ENCODE measurements at regions not wholly inside any gene's neighbourhood (a gene's known extent, or its start where the extent isn't known, plus 50 kb on each side); places are given as distances from the start of the nearest gene placed in this dataset.

DNA sequence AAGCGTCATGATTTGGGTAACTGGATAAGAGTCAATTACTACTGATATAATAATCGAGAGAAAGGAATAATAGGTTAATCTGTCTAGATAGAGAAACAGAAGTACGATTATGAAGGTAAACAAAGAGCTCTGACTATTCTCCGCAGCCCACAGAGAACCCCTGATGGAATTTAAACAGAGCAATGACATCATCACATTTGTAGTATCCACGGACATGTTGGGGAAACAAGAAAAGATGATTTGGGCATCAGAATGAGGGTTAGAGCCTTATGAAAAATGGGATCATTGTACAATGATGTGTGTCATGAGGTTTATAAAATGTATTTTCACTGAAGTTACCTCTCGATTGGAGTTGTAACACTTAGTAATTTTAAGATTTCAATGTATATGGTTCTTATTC is 129.9 kb downstream of the DTHD1 start:
- Histone ChIP-seq H4K20me1 (replicated peaks; ENCODE audit: control insufficient read depth, insufficient read depth, low read length) (no peaks in the 10 kb centered on the region), H2AFZ (ENCODE audit: low read depth, low read length) (no peak overlapping the region), H3K9me3 (replicated peaks; ENCODE audit: control insufficient read depth, insufficient read depth, low read depth, low read length) (no peaks in the 10 kb centered on the region), H3K4me3 (no peak overlapping the region), H3K27ac (ENCODE audit: extremely low read depth, low read depth, low read length) (no peak overlapping the region), H3K27me3 (ENCODE audit: control insufficient read depth in 2 of 2, insufficient read depth in 2 of 2, low read length in 2 of 2) (no peaks in the 10 kb centered on the region), H3K9ac (ENCODE audit: insufficient read depth in 1 of 2, low read depth in 2 of 2, low read length in 2 of 2) (no peak overlapping the region), H3K36me3 (ENCODE audit: control insufficient read depth, insufficient read depth, low read length) (no peaks in the 10 kb centered on the region), H3K4me2 (ENCODE audit: insufficient read depth, low read length) (no peak overlapping the region), H3K79me2 (ENCODE audit: control insufficient read depth, insufficient read depth, low read length) (no peaks in the 10 kb centered on the region), H3K9me1 (ENCODE audit: control insufficient read depth, insufficient read depth, low read length) (no peaks in the 10 kb centered on the region), H3K4me1 (replicated peaks in 1 of 2; ENCODE audit: control insufficient read depth in 2 of 2, insufficient read depth in 2 of 2, low read length in 2 of 2) (no peaks in the 10 kb centered on the region)
- FAIRE-seq (no peak), DNase-seq (ENCODE audit: extremely low read depth in 1 of 4, low spot score in 3 of 4) (no peak), ATAC-seq (no peak)
- BruUV-seq (replicated peaks) = no TSS peak
- ChIA-PET CTCF (ENCODE audit: low intra/inter-chr PET ratio) (no interaction called here), POLR2A (no interaction called here)
- intact Hi-C loops (cut with micrococcal nuclease) (loop anchor here (5.0 kb wide), 1 partner anchor 971 kb away; no protein-coding TSS in a partner anchor), in situ Hi-C loops (cut with MboI) (no loop called here)
- TF ChIP-seq TEAD4 (IDR thresholded peaks at IDR 0.05; ENCODE audit: low read length) (no peak), TEAD4 (CRISPR knock-in tag; IDR thresholded peaks at IDR 0.05; ENCODE audit: borderline replicate concordance) (no peak), RBBP5 (IDR thresholded peaks at IDR 0.05; ENCODE audit: borderline replicate concordance, insufficient read depth, low read length, poor library complexity, severe bottlenecking) (no peak), ZNF766 (CRISPR knock-in tag; conservative IDR thresholded peaks at IDR 0.05) (no peak), HDAC6 (IDR thresholded peaks at IDR 0.05; ENCODE audit: low read depth, low read length) (no peak), ARNT (IDR thresholded peaks at IDR 0.05) (no peak), NR2C2 (CRISPR knock-in tag; IDR thresholded peaks at IDR 0.05) (no peak), NR2C2 (tag; IDR thresholded peaks at IDR 0.05) (no peak), HMG20B (CRISPR knock-in tag; IDR thresholded peaks at IDR 0.05) (no peak)
- TF ChIP-seq, protein P1, sequence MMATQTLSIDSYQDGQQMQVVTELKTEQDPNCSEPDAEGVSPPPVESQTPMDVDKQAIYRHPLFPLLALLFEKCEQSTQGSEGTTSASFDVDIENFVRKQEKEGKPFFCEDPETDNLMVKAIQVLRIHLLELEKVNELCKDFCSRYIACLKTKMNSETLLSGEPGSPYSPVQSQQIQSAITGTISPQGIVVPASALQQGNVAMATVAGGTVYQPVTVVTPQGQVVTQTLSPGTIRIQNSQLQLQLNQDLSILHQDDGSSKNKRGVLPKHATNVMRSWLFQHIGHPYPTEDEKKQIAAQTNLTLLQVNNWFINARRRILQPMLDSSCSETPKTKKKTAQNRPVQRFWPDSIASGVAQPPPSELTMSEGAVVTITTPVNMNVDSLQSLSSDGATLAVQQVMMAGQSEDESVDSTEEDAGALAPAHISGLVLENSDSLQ (IDR thresholded peaks at IDR 0.05) = no peak
- TF ChIP-seq, protein P2, sequence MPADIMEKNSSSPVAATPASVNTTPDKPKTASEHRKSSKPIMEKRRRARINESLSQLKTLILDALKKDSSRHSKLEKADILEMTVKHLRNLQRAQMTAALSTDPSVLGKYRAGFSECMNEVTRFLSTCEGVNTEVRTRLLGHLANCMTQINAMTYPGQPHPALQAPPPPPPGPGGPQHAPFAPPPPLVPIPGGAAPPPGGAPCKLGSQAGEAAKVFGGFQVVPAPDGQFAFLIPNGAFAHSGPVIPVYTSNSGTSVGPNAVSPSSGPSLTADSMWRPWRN (IDR thresholded peaks at IDR 0.05; ENCODE audit: low read depth) = no peak
- WGBS (ENCODE audit: insufficient coverage, low coverage, missing lambda C conversion rate) = 2% methylated on average over 6 of the region's 6 CpGs
